CD1c-positive myeloid dendritic cell (primary cell): ENCODE measurements at regions not wholly inside any gene's neighbourhood (a gene's known extent, or its start where the extent isn't known, plus 50 kb on each side); places are given as distances from the start of the nearest gene placed in this dataset.

Source experiments
- DNase-seq: peaks from one replicate; pipeline ENCODE4 v3.0.0-alpha.2; 2016; ENCODE audit errors: extremely low spot score

DNA sequence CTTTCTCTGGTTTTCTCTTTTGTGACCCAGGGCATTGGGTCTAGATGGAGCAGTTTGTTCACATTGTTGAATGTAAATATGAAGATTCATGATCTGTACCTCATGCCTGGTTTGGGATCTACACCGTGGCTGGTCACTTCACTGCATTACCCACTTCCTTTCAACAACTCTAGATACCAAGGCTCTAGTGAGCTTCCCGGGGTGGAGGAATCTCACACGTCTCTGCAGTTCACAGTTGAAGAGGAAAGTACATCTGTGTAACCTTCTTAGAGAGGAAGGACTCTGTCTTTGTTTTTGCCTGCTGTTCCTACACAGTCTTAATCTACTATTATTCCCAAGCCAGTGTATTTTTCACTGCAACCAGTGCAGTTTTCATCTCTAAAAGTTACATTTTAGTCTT is 574.8 kb downstream of the MBD2 start:
- no peak for DNase-seq

GRCh38 chr18:53644799-53645471 is 579.5 kb downstream of the MBD2 start:
- no peak for DNase-seq

- DNase-seq: no peak
Observed at GRCh38 chr18:53639687-53640086, 584.8 kb downstream of the MBD2 start.

- no peak for DNase-seq
Observed at GRCh38 chr18:53629337-53629736, 595.1 kb downstream of the MBD2 start.

DNA sequence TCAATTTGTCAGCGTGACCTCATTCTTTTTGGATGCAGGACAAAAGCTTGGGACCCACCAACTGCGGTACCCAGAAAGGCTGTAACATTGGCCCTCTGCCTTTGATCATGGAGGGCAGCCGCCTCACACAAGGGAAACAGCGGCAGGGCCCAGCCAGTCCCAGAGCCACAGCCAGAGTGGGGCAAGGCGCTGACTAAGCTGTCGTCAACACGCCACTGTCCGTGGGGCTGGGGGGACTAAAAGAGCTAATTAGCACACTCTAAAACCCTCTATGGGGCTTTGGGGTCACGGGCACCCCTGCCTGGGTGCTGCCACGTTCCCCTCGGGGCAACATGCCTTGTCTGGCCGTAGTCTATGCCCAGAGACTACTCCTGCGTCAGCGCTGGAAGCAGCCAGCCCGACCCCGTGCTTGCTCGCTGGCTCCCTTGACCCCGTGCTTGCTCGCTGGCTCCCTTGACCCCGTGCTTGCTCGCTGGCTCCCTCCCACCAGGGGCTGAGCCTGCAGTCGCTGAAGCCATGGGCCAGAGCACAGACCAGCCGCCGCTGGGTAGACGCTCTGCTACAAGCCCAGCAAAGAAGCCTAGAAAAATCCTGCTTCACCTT is 598.4 kb downstream of the MBD2 start:
- no peak for DNase-seq

GRCh38 chr18:53610957-53611356 is 613.5 kb downstream of the MBD2 start:
- no peak for DNase-seq

GRCh38 chr18:53606792-53607191 is 617.7 kb downstream of the MBD2 start:
- no peak for DNase-seq

DNA sequence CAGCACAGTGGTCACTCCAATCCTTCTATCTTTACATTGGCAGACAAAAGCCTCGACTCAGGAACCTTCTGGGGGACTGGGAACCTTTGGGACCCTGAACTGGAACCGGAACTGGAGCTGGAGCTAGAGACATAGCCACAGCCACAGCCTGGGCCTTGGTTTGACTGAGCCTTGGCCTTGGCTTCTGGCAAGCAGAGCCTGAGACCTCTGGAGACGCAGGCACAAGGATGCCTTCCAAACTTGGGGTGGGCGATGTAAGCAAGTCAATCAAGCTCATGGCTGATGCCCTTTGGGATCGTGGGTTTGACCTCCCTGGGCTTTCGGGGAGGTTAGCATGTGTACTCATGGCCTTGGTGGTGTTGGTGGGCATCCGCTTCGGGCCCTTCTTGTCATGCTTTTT is 619.3 kb downstream of the MBD2 start:
- DNase-seq: no peak

- no peak for DNase-seq
Observed at GRCh38 chr18:53603276-53603675, 621.2 kb downstream of the MBD2 start.

DNA sequence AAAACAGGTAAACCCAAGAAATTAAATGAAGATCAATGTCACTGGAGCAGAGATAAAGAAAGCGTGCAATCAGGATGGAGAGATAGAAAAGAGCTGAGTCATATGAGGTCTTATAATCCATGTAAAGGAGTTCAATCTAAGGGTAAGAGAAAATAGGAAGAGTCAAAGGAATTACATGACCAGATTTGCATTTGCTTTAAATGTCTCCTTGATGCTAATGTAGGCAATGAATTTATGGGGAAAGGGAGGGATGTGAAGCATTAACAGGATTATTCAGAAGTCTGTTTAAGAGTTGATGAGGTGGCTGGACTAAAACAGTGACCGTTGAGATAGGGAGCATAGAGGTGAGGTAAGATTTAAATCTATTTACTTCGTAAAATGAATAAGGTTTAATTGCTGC is 623.1 kb downstream of the MBD2 start:
- no peak for DNase-seq

- DNase-seq: no peak
Observed at GRCh38 chr18:53586923-53587322, 637.5 kb downstream of the MBD2 start.
